GM23338 (cell line): ENCODE measurements at regions not wholly inside any gene's neighbourhood (a gene's known extent, or its start where the extent isn't known, plus 50 kb on each side); places are given as distances from the start of the nearest gene placed in this dataset.
A peak's percentile ranks its signal among the peaks of the same experiment; 100 is the strongest.

ENCODE experiments used
- ATAC-seq: fragments of 200-7000 bp; cut with Tn5 transposase; 3 replicates; pipeline ENCODE4 v1.9.1; 2020
- DNase-seq: peaks from one replicate; pipeline ENCODE4 v3.0.0-alpha.2; 2015; ENCODE audit warnings: low spot score
- H2AFZ ChIP-seq: fragments of 200-600 bp; sonication (generic); 2 replicates; pipeline ENCODE4 v1.8.0; 2016; ENCODE audit warnings: antibody characterized with exemption, mild to moderate bottlenecking, moderate library complexity
- H3F3A ChIP-seq: fragments of 200-600 bp; sonication (generic); replicated peaks from 2 replicates; pipeline ENCODE4 v1.8.0; 2017; ENCODE audit warnings: antibody characterized with exemption, mixed run types, low read depth
- H3K27ac ChIP-seq: fragments of 200-600 bp; sonication (generic); 2 replicates; pipeline ENCODE4 v1.6.1; 2016; ENCODE audit warnings: low read depth
- H3K27me3 ChIP-seq: fragments of 200-600 bp; sonication (generic); 2 replicates; pipeline ENCODE4 v1.8.0; 2016; ENCODE audit warnings: mild to moderate bottlenecking, mixed run types, moderate library complexity; ENCODE audit not compliant: insufficient read depth
- H3K36me3 ChIP-seq: fragments of 200-600 bp; sonication (generic); 2 replicates; pipeline ENCODE4 v1.8.0; 2016; ENCODE audit warnings: mild to moderate bottlenecking; ENCODE audit not compliant: insufficient read depth
- H3K4me1 ChIP-seq: fragments of 200-600 bp; sonication (generic); 2 replicates; pipeline ENCODE4 v1.8.0; 2016; ENCODE audit warnings: mild to moderate bottlenecking, moderate library complexity; ENCODE audit not compliant: insufficient read depth
- H3K4me2 ChIP-seq: fragments of 200-600 bp; sonication (generic); 2 replicates; pipeline ENCODE4 v1.7.1; 2017; ENCODE audit warnings: mixed run types
- H3K4me3 ChIP-seq: fragments of 200-600 bp; sonication (generic); 2 replicates; pipeline ENCODE4 v1.6.1; 2016; ENCODE audit warnings: mixed run types
- H3K79me2 ChIP-seq: fragments of 200-600 bp; sonication (generic); replicated peaks from 2 replicates; pipeline ENCODE4 v1.8.0; 2017; ENCODE audit warnings: mild to moderate bottlenecking; ENCODE audit not compliant: insufficient read depth
- H3K9me2 ChIP-seq: fragments of 200-600 bp; sonication (generic); 2 replicates; pipeline ENCODE4 v1.8.0; 2017; ENCODE audit not compliant: insufficient read depth
- H4K20me1 ChIP-seq: fragments of 200-600 bp; sonication (generic); replicated peaks from 2 replicates; pipeline ENCODE4 v1.8.0; 2017; ENCODE audit warnings: mild to moderate bottlenecking; ENCODE audit not compliant: insufficient read depth
- H3K27ac Mint-ChIP-seq: 2 replicates; pipeline ENCODE4 v1.8.0; 2020; ENCODE audit warnings: inconsistent platforms, mild to moderate bottlenecking, moderate library complexity, mixed read lengths
- H3K27me3 Mint-ChIP-seq: 3 replicates; pipeline ENCODE4 v1.8.0; 2022; ENCODE audit warnings: low read depth, mild to moderate bottlenecking, moderate library complexity, mixed read lengths, inconsistent platforms; ENCODE audit not compliant: insufficient read depth, poor library complexity
- H3K36me3 Mint-ChIP-seq: 3 replicates; pipeline ENCODE4 v1.8.0; 2021; ENCODE audit warnings: low read depth, mild to moderate bottlenecking, inconsistent platforms, moderate library complexity, mixed read lengths
- H3K4me1 Mint-ChIP-seq: 3 replicates; pipeline ENCODE4 v1.8.0; 2020; ENCODE audit warnings: mild to moderate bottlenecking, inconsistent platforms, mixed read lengths
- H3K4me3 Mint-ChIP-seq: 3 replicates; pipeline ENCODE4 v1.8.0; 2021; ENCODE audit warnings: moderate library complexity, mild to moderate bottlenecking, inconsistent platforms, mixed read lengths
- H3K9me3 Mint-ChIP-seq: 3 replicates; pipeline ENCODE4 v1.8.0; 2020; ENCODE audit warnings: moderate library complexity, mild to moderate bottlenecking, inconsistent platforms, mixed read lengths
- CREB1 ChIP-seq: fragments of 250-450 bp; sonication (Bioruptor Pico); IDR thresholded peaks from 2 replicates; pipeline ENCODE4 v1.5.0; 2020; ENCODE audit warnings: low read depth, mild to moderate bottlenecking, moderate library complexity
- EZH2 ChIP-seq: fragments of 200-600 bp; sonication (generic); IDR thresholded peaks from one replicate; pipeline ENCODE4 v1.8.0; 2017; ENCODE audit warnings: antibody characterized with exemption, mild to moderate bottlenecking, low read depth; ENCODE audit not compliant: unreplicated experiment
- POLR2AphosphoS5 ChIP-seq: IDR thresholded peaks from 2 replicates; pipeline ENCODE4 v1.6.1; 2016; ENCODE audit warnings: antibody characterized with exemption, low read depth
- REST ChIP-seq: IDR thresholded peaks from one replicate; pipeline ENCODE4 v1.6.1; 2018; ENCODE audit warnings: antibody characterized with exemption; ENCODE audit not compliant: unreplicated experiment
- STAT1 ChIP-seq: IDR thresholded peaks from one replicate; pipeline ENCODE4 v1.6.1; 2016; ENCODE audit warnings: antibody characterized with exemption; ENCODE audit not compliant: unreplicated experiment
- ZNF114 ChIP-seq: fragments of 250-450 bp; sonication (Bioruptor Pico); IDR thresholded peaks from 2 replicates; pipeline ENCODE4 v1.5.0; 2020; ENCODE audit warnings: mild to moderate bottlenecking, moderate library complexity
- ZNF331 ChIP-seq: fragments of 250-450 bp; sonication (Bioruptor Pico); IDR thresholded peaks from 2 replicates; pipeline ENCODE4 v1.5.0; 2020; ENCODE audit warnings: low read depth, mild to moderate bottlenecking, moderate library complexity
- ZNF462 ChIP-seq: fragments of 250-450 bp; sonication (Bioruptor Pico); IDR thresholded peaks from 2 replicates; pipeline ENCODE4 v1.5.0; 2020; ENCODE audit warnings: mild to moderate bottlenecking, moderate library complexity
- TF ChIP-seq, protein P1 (sequence below), 2 experiments: fragments of 200-600 bp in 1 of 2; sonication (generic) in 1 of 2; conservative IDR thresholded peaks; 2 replicates each; pipeline versions ENCODE4 v1.5.1 to v1.6.1; 2016 to 2017; ENCODE audit warnings: antibody characterized with exemption in 2 of 2, low read depth in 2 of 2, mild to moderate bottlenecking in 2 of 2, moderate library complexity in 1 of 2
- TF ChIP-seq, protein P2 (sequence below): IDR thresholded peaks from 2 replicates; pipeline ENCODE4 v1.6.1; 2016; ENCODE audit warnings: antibody characterized with exemption

GRCh38 chr13:68851026-68851425 is 1256.6 kb upstream of the ATXN8OS start:
- Histone ChIP-seq H2AFZ (no peak overlapping the region), H3F3A (no peaks in the 10 kb centered on the region), H3K4me2 (no peak overlapping the region), H4K20me1 (no peaks in the 10 kb centered on the region), H3K9me2 (no peaks in the 10 kb centered on the region), H3K4me1 (no peaks in the 10 kb centered on the region), H3K27me3 (no peaks in the 10 kb centered on the region), H3K36me3 (no peaks in the 10 kb centered on the region), H3K4me3 (no peak overlapping the region), H3K79me2 (no peaks in the 10 kb centered on the region), H3K27ac (no peak overlapping the region)
- peaks cover 8% of the 10 kb centered on the region for H3K36me3 Mint-ChIP-seq
- no peak overlapping the region for H3K27ac Mint-ChIP-seq
- 0 out of 3 replicates have a peak, but pooled peaks cover 2% of the 10 kb centered on the region for H3K4me1 Mint-ChIP-seq
- DNase-seq: no peak
- no peak overlapping the region for H3K4me3 Mint-ChIP-seq
- no peak for TF ChIP-seq POLR2AphosphoS5
- ATAC-seq: no peak
- peaks cover 8% of the 10 kb centered on the region for H3K9me3 Mint-ChIP-seq
- no peaks in the 10 kb centered on the region for H3K27me3 Mint-ChIP-seq

DNA sequence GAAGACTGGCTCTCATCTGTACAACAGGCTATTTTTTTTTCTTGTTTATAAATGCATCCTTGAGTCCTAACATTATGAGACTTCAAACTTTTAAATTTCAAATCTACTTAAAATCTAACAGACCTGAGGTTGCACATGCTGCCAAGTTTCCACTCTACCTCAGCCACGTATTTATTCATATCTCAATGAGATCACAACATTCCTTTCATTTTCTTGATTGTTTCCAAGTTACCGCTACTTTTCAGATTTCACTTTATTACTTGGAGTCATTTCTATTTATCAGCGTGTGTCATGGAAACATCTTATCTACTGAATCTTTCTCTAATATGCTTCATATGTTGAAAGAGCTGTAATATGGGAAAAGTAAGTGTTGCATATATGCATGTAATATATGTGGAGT is 1257.5 kb upstream of the ATXN8OS start:
- H3K36me3 ChIP-seq: no peaks in the 10 kb centered on the region
- peak overlapping the region; percentile 33; the same call in 1 of the 2 replicates for H2AFZ ChIP-seq
- H3K4me3 Mint-ChIP-seq: no peak overlapping the region
- peaks cover 17% of the 10 kb centered on the region for H3K9me3 Mint-ChIP-seq
- H3K9me2 ChIP-seq: no peaks in the 10 kb centered on the region
- DNase-seq (no peak), ATAC-seq (no peak)
- H3K79me2 ChIP-seq: no peaks in the 10 kb centered on the region
- no peaks in the 10 kb centered on the region for H3K4me1 ChIP-seq
- no peaks in the 10 kb centered on the region for H4K20me1 ChIP-seq
- no peaks in the 10 kb centered on the region for H3F3A ChIP-seq
- H3K27me3 ChIP-seq: no peaks in the 10 kb centered on the region
- no peak overlapping the region for H3K4me3 ChIP-seq
- H3K27me3 Mint-ChIP-seq: no peaks in the 10 kb centered on the region
- no peak overlapping the region for H3K4me2 ChIP-seq
- H3K27ac Mint-ChIP-seq: no peak overlapping the region
- no peak overlapping the region for H3K27ac ChIP-seq
- 0 out of 3 replicates have a peak, but pooled peaks cover 2% of the 10 kb centered on the region for H3K4me1 Mint-ChIP-seq
- H3K36me3 Mint-ChIP-seq: peaks cover 17% of the 10 kb centered on the region
- TF ChIP-seq POLR2AphosphoS5 (no peak), REST (no peak), ZNF114 (no peak), ZNF331 (CRISPR knock-in tag) (no peak), EZH2 (no peak), STAT1 (no peak), CREB1 (CRISPR knock-in tag) (no peak), ZNF462 (CRISPR knock-in tag) (no peak)
- TF ChIP-seq, protein P1, sequence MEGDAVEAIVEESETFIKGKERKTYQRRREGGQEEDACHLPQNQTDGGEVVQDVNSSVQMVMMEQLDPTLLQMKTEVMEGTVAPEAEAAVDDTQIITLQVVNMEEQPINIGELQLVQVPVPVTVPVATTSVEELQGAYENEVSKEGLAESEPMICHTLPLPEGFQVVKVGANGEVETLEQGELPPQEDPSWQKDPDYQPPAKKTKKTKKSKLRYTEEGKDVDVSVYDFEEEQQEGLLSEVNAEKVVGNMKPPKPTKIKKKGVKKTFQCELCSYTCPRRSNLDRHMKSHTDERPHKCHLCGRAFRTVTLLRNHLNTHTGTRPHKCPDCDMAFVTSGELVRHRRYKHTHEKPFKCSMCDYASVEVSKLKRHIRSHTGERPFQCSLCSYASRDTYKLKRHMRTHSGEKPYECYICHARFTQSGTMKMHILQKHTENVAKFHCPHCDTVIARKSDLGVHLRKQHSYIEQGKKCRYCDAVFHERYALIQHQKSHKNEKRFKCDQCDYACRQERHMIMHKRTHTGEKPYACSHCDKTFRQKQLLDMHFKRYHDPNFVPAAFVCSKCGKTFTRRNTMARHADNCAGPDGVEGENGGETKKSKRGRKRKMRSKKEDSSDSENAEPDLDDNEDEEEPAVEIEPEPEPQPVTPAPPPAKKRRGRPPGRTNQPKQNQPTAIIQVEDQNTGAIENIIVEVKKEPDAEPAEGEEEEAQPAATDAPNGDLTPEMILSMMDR (conservative IDR thresholded peaks at IDR 0.05; ENCODE audit: low read depth in 2 of 2): no peak
- TF ChIP-seq, protein P2, sequence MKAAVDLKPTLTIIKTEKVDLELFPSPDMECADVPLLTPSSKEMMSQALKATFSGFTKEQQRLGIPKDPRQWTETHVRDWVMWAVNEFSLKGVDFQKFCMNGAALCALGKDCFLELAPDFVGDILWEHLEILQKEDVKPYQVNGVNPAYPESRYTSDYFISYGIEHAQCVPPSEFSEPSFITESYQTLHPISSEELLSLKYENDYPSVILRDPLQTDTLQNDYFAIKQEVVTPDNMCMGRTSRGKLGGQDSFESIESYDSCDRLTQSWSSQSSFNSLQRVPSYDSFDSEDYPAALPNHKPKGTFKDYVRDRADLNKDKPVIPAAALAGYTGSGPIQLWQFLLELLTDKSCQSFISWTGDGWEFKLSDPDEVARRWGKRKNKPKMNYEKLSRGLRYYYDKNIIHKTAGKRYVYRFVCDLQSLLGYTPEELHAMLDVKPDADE: no peak
